ENCODE measurements at regions not wholly inside any gene's neighbourhood (a gene's known extent, or its start where the extent isn't known, plus 50 kb on each side); places are given as distances from the start of the nearest gene placed in this dataset.

- no peak for TF ChIP-seq CTCF (IDR thresholded peaks at IDR 0.05; ENCODE audit: borderline replicate concordance, extremely low read depth, insufficient read depth)
- intact Hi-C loops (cut with DNase I) = no loop called here
- FAIRE-seq = no peak
Measured at GRCh38 chr17:33966410-33967059, 288.6 kb upstream of the CCL2 start.

GRCh38 chr17:33967608-33968349, 287.3 kb upstream of the CCL2 start:
- TF ChIP-seq CTCF (IDR thresholded peaks at IDR 0.05; ENCODE audit: borderline replicate concordance, extremely low read depth, insufficient read depth) = no peak
- H3K27ac ChIP-seq (ENCODE audit: low read depth in 2 of 2, low read length in 2 of 2) = no peak overlapping the region
- H3K4me3 ChIP-seq (ENCODE audit: low read length in 3 of 3) = no peak overlapping the region
- intact Hi-C loops (cut with DNase I) = no loop called here
- no peaks in the 10 kb centered on the region for H3K4me1 ChIP-seq (ENCODE audit: control insufficient read depth in 2 of 3, insufficient read depth in 2 of 3, low read depth in 1 of 3, low read length in 3 of 3)
- no peaks in the 10 kb centered on the region for H3K36me3 ChIP-seq (ENCODE audit: control insufficient read depth in 2 of 3, insufficient read depth in 3 of 3, low read length in 3 of 3)
- FAIRE-seq = no peak
- H3K9me3 ChIP-seq (ENCODE audit: control insufficient read depth in 2 of 3, insufficient read depth in 1 of 3, low read length in 3 of 3) = no peaks in the 10 kb centered on the region
- no peak overlapping the region for H3K9ac ChIP-seq (ENCODE audit: low read length in 3 of 3)
- no peaks in the 10 kb centered on the region for H3K27me3 ChIP-seq (ENCODE audit: control insufficient read depth, insufficient read depth, low read length)
- no peak for DNase-seq

More at GRCh38 chr17:33966410-33967059, 288.6 kb upstream of the CCL2 start:
- H3K27me3 ChIP-seq (ENCODE audit: control insufficient read depth, insufficient read depth, low read length) = no peaks in the 10 kb centered on the region
- no peaks in the 10 kb centered on the region for H3K36me3 ChIP-seq (ENCODE audit: control insufficient read depth in 2 of 3, insufficient read depth in 3 of 3, low read length in 3 of 3)
- no peak for DNase-seq
- no peak overlapping the region for H3K9ac ChIP-seq (ENCODE audit: low read length in 3 of 3)
- no peak overlapping the region for H3K27ac ChIP-seq (ENCODE audit: low read depth in 2 of 2, low read length in 2 of 2)
- no peak overlapping the region for H3K4me3 ChIP-seq (ENCODE audit: low read length in 3 of 3)
- H3K9me3 ChIP-seq (ENCODE audit: control insufficient read depth in 2 of 3, insufficient read depth in 1 of 3, low read length in 3 of 3) = no peaks in the 10 kb centered on the region
- H3K4me1 ChIP-seq (ENCODE audit: control insufficient read depth in 2 of 3, insufficient read depth in 2 of 3, low read depth in 1 of 3, low read length in 3 of 3) = no peaks in the 10 kb centered on the region

- no peaks in the 10 kb centered on the region for H3K36me3 ChIP-seq (ENCODE audit: control insufficient read depth in 2 of 3, insufficient read depth in 3 of 3, low read length in 3 of 3)
- FAIRE-seq = no peak
- no peaks in the 10 kb centered on the region for H3K27me3 ChIP-seq (ENCODE audit: control insufficient read depth, insufficient read depth, low read length)
- no peaks in the 10 kb centered on the region for H3K4me1 ChIP-seq (ENCODE audit: control insufficient read depth in 2 of 3, insufficient read depth in 2 of 3, low read depth in 1 of 3, low read length in 3 of 3)
- H3K9ac ChIP-seq (ENCODE audit: low read length in 3 of 3) = no peak overlapping the region
- no peaks in the 10 kb centered on the region for H3K9me3 ChIP-seq (ENCODE audit: control insufficient read depth in 2 of 3, insufficient read depth in 1 of 3, low read length in 3 of 3)
- TF ChIP-seq CTCF (IDR thresholded peaks at IDR 0.05; ENCODE audit: borderline replicate concordance, extremely low read depth, insufficient read depth) = no peak
- DNase-seq = no peak
- no peak overlapping the region for H3K27ac ChIP-seq (ENCODE audit: low read depth in 2 of 2, low read length in 2 of 2)
- intact Hi-C loops (cut with DNase I) = no loop called here
- no peak overlapping the region for H3K4me3 ChIP-seq (ENCODE audit: low read length in 3 of 3)
Measured at GRCh38 chr17:33968350-33969044, 286.6 kb upstream of the CCL2 start.

Data from kidney (tissue), 13 donors.